H1 (cell line): ENCODE measurements at regions not wholly inside any gene's neighbourhood (a gene's known extent, or its start where the extent isn't known, plus 50 kb on each side); places are given as distances from the start of the nearest gene placed in this dataset.

Experiments
- CTCF ChIA-PET: fragments of 300-600 bp; sonication (Branson Sonifier 250); formaldehyde crosslinking; loops from one replicate; lab custom pipeline; 2021; ENCODE audit not compliant: partially characterized antibody; lab: Charles Lee
- POLR2A ChIA-PET: fragments of 300-600 bp; sonication (Branson Sonifier 250); formaldehyde crosslinking; loops from one replicate; lab custom pipeline; 2021; ENCODE audit warnings: inconsistent platforms; ENCODE audit not compliant: partially characterized antibody; lab: Charles Lee
- DNase-seq, 2 experiments: peaks; one replicate each; pipeline versions ENCODE4 v3.0.0 to v3.0.0-alpha.2; 2010 to 2022; ENCODE audit warnings: low spot score in 2 of 2, low read depth in 1 of 2, mixed read lengths in 1 of 2
- FAIRE-seq: peaks from 2 replicates; lab custom pipeline; 2011; peaks lifted over from hg19 to GRCh38; lab: Jason Lieb, UNC
- H2AFZ ChIP-seq: 2 replicates; pipeline ENCODE4 v1.8.1; 2012; ENCODE audit warnings: low read length, inconsistent platforms
- H2AK5ac ChIP-seq: 2 replicates; pipeline ENCODE4 v1.6.1; 2013; ENCODE audit warnings: low read depth, low read length
- H2BK120ac ChIP-seq: replicated peaks from 2 replicates; pipeline ENCODE3; 2013; ENCODE audit warnings: low read depth, low read length, inconsistent platforms
- H2BK12ac ChIP-seq: 2 replicates; pipeline ENCODE4 v1.6.1; 2013; ENCODE audit warnings: low read depth, low read length
- H2BK15ac ChIP-seq: 2 replicates; pipeline ENCODE4 v1.6.1; 2013; ENCODE audit warnings: low read length
- H2BK20ac ChIP-seq: 2 replicates; pipeline ENCODE4 v1.6.1; 2013; ENCODE audit warnings: low read length
- H2BK5ac ChIP-seq: 2 replicates; pipeline ENCODE4 v1.6.1; 2013; ENCODE audit warnings: low read depth, low read length
- H3K14ac ChIP-seq: 2 replicates; pipeline ENCODE4 v1.6.1; 2013; ENCODE audit warnings: inconsistent platforms; ENCODE audit not compliant: insufficient read length
- H3K18ac ChIP-seq: 2 replicates; pipeline ENCODE4 v1.6.1; 2013; ENCODE audit warnings: low read length; ENCODE audit errors: extremely low read depth
- H3K23ac ChIP-seq: 2 replicates; pipeline ENCODE4 v1.6.1; 2013; ENCODE audit warnings: inconsistent platforms; ENCODE audit not compliant: insufficient read length
- H3K23me2 ChIP-seq: 2 replicates; pipeline ENCODE4 v1.6.1; 2013; ENCODE audit warnings: low read depth, low read length
- H3K27ac ChIP-seq: 2 replicates; pipeline ENCODE4 v1.6.1; 2011; ENCODE audit warnings: low read depth, low read length, inconsistent platforms
- H3K27me3 ChIP-seq, 4 experiments: replicated peaks in 1 of 4; 1 replicate in 1 of 4; 2 replicates in 3 of 4; pipeline versions ENCODE4 v1.6.1 to v1.8.1; 2011 to 2013; ENCODE audit warnings: low read length in 3 of 4, mild to moderate bottlenecking in 3 of 4, inconsistent platforms in 2 of 4, mixed read lengths in 2 of 4, moderate library complexity in 1 of 4; ENCODE audit not compliant: control insufficient read depth in 3 of 4, insufficient read depth in 3 of 4; ENCODE audit errors: extremely low read depth in 1 of 4
- H3K36me3 ChIP-seq, 4 experiments: 2 replicates each; pipeline versions ENCODE4 v1.6.1 to v1.8.1; 2011 to 2013; ENCODE audit warnings: mild to moderate bottlenecking in 4 of 4, low read length in 3 of 4, moderate library complexity in 2 of 4, control low read depth in 1 of 4, inconsistent platforms in 1 of 4; ENCODE audit not compliant: insufficient read depth in 4 of 4, control insufficient read depth in 2 of 4
- H3K4ac ChIP-seq: replicated peaks from 2 replicates; pipeline ENCODE3; 2013; ENCODE audit warnings: low read length, low read depth, mixed read lengths, inconsistent platforms; ENCODE audit not compliant: insufficient read length
- H3K4me1 ChIP-seq, 4 experiments: replicated peaks in 1 of 4; 1 replicate in 1 of 4; 2 replicates in 3 of 4; pipeline versions ENCODE4 v1.6.1 to v1.8.1; 2011 to 2013; ENCODE audit warnings: low read length in 3 of 4, inconsistent platforms in 2 of 4, mixed read lengths in 1 of 4; ENCODE audit not compliant: insufficient read depth in 4 of 4, control insufficient read depth in 3 of 4
- H3K4me2 ChIP-seq, 2 experiments: 2 replicates each; pipeline versions ENCODE4 v1.6.1 to v1.8.1; 2011 to 2013; ENCODE audit warnings: low read depth in 2 of 2, low read length in 2 of 2, control low read depth in 1 of 2, inconsistent platforms in 1 of 2, mild to moderate bottlenecking in 1 of 2; ENCODE audit not compliant: insufficient read depth in 1 of 2
- H3K4me3 ChIP-seq, 4 experiments: fragments of 200-600, 300-600 bp in 1 of 4; sonication (generic), shearing (Covaris generic), sonication (Bioruptor Twin) in 1 of 4; 2 replicates each; pipeline versions ENCODE4 v1.5.1 to v1.8.1; 2011 to 2016; ENCODE audit warnings: low read length in 4 of 4, low read depth in 3 of 4, control low read depth in 2 of 4, inconsistent platforms in 2 of 4, mild to moderate bottlenecking in 2 of 4, mixed read lengths in 1 of 4, moderate library complexity in 1 of 4; ENCODE audit not compliant: insufficient read depth in 2 of 4; ENCODE audit errors: extremely low read depth in 1 of 4
- H3K56ac ChIP-seq: replicated peaks from 2 replicates; pipeline ENCODE3; 2013; ENCODE audit warnings: low read depth, mild to moderate bottlenecking, mixed read lengths, low read length, inconsistent platforms; ENCODE audit not compliant: insufficient read length
- H3K79me1 ChIP-seq: 2 replicates; pipeline ENCODE4 v1.6.1; 2013; ENCODE audit warnings: low read depth, low read length, control low read depth
- H3K79me2 ChIP-seq, 2 experiments: 2 replicates each; pipeline versions ENCODE4 v1.6.1 to v1.8.1; 2012 to 2013; ENCODE audit warnings: low read length in 2 of 2, mild to moderate bottlenecking in 2 of 2, inconsistent platforms in 1 of 2; ENCODE audit not compliant: insufficient read depth in 2 of 2, control insufficient read depth in 1 of 2
- H3K9ac ChIP-seq, 4 experiments: replicated peaks in 1 of 4; 1 replicate in 1 of 4; 2 replicates in 3 of 4; pipeline versions ENCODE4 v1.6.1 to v1.8.1; 2011 to 2013; ENCODE audit warnings: low read depth in 3 of 4, low read length in 3 of 4, control low read depth in 2 of 4, mild to moderate bottlenecking in 2 of 4, moderate library complexity in 2 of 4, inconsistent platforms in 1 of 4; ENCODE audit errors: extremely low read depth in 1 of 4
- H3K9me3 ChIP-seq, 2 experiments: 2 replicates each; pipeline versions ENCODE4 v1.6.1 to v1.8.1; 2012 to 2013; ENCODE audit warnings: mild to moderate bottlenecking in 2 of 2, moderate library complexity in 2 of 2, control low read depth in 1 of 2, inconsistent platforms in 1 of 2, low read depth in 1 of 2, low read length in 1 of 2, mixed read lengths in 1 of 2; ENCODE audit not compliant: insufficient read depth in 2 of 2
- H4K20me1 ChIP-seq, 2 experiments: replicated peaks in 1 of 2; 2 replicates each; pipeline versions ENCODE3 to v1.8.1; 2011 to 2013; ENCODE audit warnings: inconsistent platforms in 2 of 2, low read length in 2 of 2, mild to moderate bottlenecking in 1 of 2; ENCODE audit not compliant: insufficient read depth in 2 of 2, control insufficient read depth in 1 of 2
- H4K5ac ChIP-seq: 2 replicates; pipeline ENCODE4 v1.6.1; 2013; ENCODE audit warnings: low read length, low read depth, mixed read lengths, inconsistent platforms; ENCODE audit not compliant: insufficient read length
- H4K8ac ChIP-seq: 2 replicates; pipeline ENCODE4 v1.8.0; 2013; ENCODE audit warnings: mild to moderate bottlenecking, moderate library complexity, low read length, inconsistent platforms; ENCODE audit not compliant: insufficient read depth; ENCODE audit errors: extremely low read depth
- H4K91ac ChIP-seq: replicated peaks from 2 replicates; pipeline ENCODE3; 2013; ENCODE audit warnings: low read length, mixed read lengths, inconsistent platforms; ENCODE audit not compliant: insufficient read length
- CHD2 ChIP-seq: IDR thresholded peaks from 2 replicates; pipeline ENCODE4 v1.6.1; 2012; ENCODE audit warnings: low read length, improper control_type of control experiment
- MAFK ChIP-seq: IDR thresholded peaks from 2 replicates; pipeline ENCODE4 v1.6.1; 2012; ENCODE audit warnings: low read depth, mild to moderate bottlenecking, improper control_type of control experiment, low read length
- POLR2A ChIP-seq, 2 experiments: IDR thresholded peaks; 1 replicate in 1 of 2; 2 replicates in 1 of 2; pipeline ENCODE4 v1.6.1; 2011; ENCODE audit warnings: low read depth in 2 of 2, low read length in 2 of 2, mild to moderate bottlenecking in 2 of 2; ENCODE audit errors: control extremely low read depth in 1 of 2
- WGBS, 2 experiments: shearing (Covaris generic) in 1 of 2; methylation state at CpG; one replicate each; pipeline versions ENCODE4 v1.1.6 to v1.1.7; 2013 to 2015; ENCODE audit warnings: low lambda C conversion rate in 2 of 2, mixed read lengths in 2 of 2, inconsistent platforms in 1 of 2, low coverage in 1 of 2, missing lambda C conversion rate in 1 of 2; ENCODE audit not compliant: insufficient replicate concordance in 2 of 2, insufficient coverage in 1 of 2, insufficient read length in 1 of 2; ENCODE audit errors: extremely low coverage in 1 of 2, missing lambda C conversion rate in 1 of 2; 5-methylcytosine and 5-hydroxymethylcytosine counted together

DNA sequence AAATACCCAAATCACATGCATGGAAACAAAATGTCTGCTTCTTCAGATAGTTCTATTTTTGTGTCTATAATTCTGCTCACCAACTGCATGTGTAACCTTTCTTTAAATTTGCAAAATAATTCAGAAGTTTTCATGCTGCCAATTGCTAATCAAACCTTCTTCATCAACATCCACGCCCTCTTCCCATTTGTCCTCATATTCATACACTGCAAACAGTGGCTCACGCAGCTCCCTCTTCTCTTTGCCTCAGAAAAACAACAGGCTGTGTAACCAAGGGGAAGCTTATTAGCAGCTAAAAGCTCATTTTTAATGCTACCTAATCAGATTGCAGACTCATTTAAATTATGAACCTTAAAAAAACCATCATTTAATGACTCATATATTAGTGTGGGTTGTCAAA is 555.0 kb upstream of the EPHA7 start:
- no peaks in the 10 kb centered on the region for H3K9me3 ChIP-seq
- H3K4me1 ChIP-seq = no peaks in the 10 kb centered on the region; a peak in 1 of 7 replicates
- FAIRE-seq (no peak), DNase-seq (no peak)
- no peak overlapping the region for H4K5ac ChIP-seq
- no peak overlapping the region for H2BK120ac ChIP-seq
- no peaks in the 10 kb centered on the region for H4K20me1 ChIP-seq
- H2AFZ ChIP-seq = no peak overlapping the region
- no peaks in the 10 kb centered on the region for H3K23me2 ChIP-seq
- no peak overlapping the region for H3K23ac ChIP-seq
- no peak overlapping the region for H2BK20ac ChIP-seq
- H3K79me2 ChIP-seq = no peaks in the 10 kb centered on the region
- H3K27me3 ChIP-seq = no peaks in the 10 kb centered on the region
- no peak overlapping the region for H3K4me2 ChIP-seq
- H2BK12ac ChIP-seq = no peak overlapping the region
- TF ChIP-seq MAFK = no peak
- no peak for TF ChIP-seq POLR2A (IDR thresholded peaks at IDR 0.05; ENCODE audit: control extremely low read depth in 1 of 2, low read depth in 2 of 2, low read length in 2 of 2)
- no peak for TF ChIP-seq CHD2
- TF ChIP-seq, all 59 proteins: peak for 0
- Histone ChIP-seq H2BK5ac (no peak overlapping the region), H4K8ac (no peak overlapping the region), H3K79me1 (no peaks in the 10 kb centered on the region), H3K4me3 (no peak overlapping the region), H3K56ac (no peak overlapping the region), H3K9ac (no peak overlapping the region), H3K4ac (no peak overlapping the region), H3K27ac (no peak overlapping the region), H3K18ac (no peak overlapping the region), H4K91ac (no peak overlapping the region), H2BK15ac (no peak overlapping the region), H2AK5ac (no peak overlapping the region), H3K36me3 (no peaks in the 10 kb centered on the region), H3K14ac (no peak overlapping the region)
- WGBS, 2 experiments = 95% methylated on average over 2 of the region's 2 CpGs; no CpG with 5 or more reads in 1 of the 2 experiments
- CTCF ChIA-PET = interaction anchor here (1.5 kb wide), 1 partner anchor 43 kb away, joined by 5 read pairs; no protein-coding TSS in a partner anchor
- POLR2A ChIA-PET = no interaction called here
